NCI-H1417 (cell line): ENCODE measurements at regions not wholly inside any gene's neighbourhood (a gene's known extent, or its start where the extent isn't known, plus 50 kb on each side); places are given as distances from the start of the nearest gene placed in this dataset.

Source experiments
- DNase-seq, 3 experiments: peaks; one replicate each; lab custom pipeline; 2025; lab: John Stamatoyannopoulos, UW

DNA sequence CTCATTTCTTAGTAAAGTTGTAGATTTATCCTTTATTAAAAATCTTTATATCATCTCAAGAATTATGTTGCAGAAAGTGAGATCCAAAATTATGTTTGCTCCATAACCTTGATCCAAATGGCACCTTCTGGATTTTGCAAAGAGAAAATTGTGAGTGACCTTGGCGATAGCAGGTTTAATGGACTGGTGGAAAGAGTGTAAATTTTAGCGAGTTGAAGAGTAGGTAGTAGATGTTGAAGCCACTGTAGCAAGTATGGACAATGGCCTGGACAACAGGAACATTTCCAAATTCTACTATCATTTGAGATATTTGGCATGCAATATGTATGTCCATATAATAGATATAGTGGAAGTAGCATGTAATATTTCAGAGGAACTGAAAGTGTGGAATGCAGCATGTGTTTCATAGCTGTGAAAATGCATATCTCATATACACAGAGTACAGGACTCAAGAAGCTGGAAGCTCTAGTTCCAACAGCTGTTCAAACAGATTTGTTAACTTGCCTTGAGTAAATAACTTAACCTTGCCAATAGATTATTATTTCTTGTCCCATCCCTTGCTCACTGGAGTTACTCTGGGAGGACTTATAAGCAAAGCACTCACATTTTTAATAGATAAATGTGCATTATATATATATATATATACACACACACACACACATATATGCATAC, 152.5 kb upstream of the TLL1 start:
- peak in 1 of 3 experiments; percentile 20 for DNase-seq

DNA sequence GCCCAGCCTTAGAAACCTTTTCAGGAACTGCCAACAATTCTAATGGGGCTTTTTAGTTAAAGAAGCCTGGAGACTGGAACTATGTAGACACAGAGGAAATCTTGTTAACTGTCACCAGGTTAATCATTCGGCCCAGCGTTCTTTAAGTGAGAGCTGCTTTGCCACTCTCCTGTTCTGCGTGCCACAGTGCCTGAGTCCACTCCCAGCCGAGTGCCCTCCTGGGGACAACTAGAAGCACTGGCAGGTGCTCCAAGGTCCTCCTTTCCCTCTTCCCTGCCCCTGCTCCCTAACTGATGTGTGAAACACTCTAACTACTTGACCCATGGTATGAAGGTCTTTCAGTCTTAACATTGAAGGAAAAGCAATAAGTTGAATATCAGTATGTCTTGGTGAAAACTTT, 151.2 kb upstream of the TLL1 start:
- no peak for DNase-seq

DNA sequence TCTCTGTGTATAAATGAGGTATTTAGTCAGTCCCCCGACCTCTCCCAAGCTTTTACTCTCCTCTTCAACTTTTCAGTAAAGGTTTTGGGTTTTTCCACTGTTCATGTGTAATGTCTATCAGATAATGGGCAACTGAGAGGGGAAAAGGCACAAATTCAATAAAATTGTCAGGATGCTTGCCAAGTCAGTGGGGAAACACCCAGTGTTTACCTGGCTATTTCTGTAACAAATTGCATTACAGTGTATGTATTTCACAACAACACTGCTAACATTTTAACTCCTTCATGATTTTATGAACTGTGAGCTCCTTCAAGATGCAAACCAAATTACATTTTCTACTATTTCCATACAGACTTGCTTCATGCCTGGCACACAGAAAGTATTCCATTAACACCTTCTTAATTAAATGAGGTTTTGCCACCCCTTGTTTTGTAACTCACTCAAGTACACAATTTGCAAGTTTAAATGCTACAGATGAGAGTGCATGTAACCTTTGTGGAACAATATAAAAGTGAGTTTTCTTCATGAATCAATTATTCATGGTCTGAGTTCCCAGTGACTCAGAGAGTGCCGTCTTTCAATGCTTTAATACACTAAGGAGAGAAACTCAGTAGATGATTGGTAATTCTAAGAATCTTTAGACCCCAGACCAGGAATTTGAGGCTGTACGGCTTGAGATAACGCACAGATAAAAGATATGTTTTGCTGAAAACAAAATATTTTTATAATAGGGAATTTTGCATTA, 149.8 kb upstream of the TLL1 start:
- no peak for DNase-seq

DNA sequence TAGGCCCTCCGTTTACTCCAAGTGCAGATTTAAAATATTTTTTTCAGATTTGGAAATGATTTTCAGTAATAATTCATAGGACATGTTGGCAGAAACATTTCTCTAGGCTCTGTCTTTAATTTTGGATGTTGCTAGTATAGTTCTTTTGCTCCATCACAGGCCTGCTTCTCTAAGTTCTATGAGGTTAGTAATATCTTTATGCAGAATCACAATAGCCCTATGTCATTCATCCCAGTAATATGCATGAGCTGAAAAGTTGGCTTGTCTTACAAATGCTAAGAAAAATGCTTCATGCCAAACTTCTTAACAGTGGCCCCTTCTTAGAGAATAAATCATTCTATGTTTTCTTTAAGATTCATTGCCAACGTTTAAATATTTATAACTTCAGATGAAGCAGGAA, 148.3 kb upstream of the TLL1 start:
- no peak for DNase-seq

DNA sequence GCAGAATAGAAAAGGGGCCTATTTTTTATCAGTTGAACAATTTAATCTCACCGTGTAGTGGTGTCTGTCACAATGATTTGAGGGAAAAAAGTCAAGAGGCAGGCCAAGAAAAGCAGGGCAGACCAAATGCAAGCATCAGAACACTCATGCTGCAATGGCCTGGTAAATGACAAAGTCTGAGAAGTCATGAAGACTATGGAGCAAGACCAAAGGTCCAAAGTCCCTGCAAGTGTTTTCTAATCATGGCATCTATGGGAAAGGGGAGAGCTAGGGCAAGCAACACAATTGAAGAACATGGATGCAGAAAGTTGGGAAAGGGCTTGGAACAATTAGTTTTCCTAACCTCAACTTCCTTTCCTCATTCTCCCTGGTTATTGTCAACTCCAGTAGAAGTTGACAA, 147.7 kb upstream of the TLL1 start:
- no peak for DNase-seq

DNA sequence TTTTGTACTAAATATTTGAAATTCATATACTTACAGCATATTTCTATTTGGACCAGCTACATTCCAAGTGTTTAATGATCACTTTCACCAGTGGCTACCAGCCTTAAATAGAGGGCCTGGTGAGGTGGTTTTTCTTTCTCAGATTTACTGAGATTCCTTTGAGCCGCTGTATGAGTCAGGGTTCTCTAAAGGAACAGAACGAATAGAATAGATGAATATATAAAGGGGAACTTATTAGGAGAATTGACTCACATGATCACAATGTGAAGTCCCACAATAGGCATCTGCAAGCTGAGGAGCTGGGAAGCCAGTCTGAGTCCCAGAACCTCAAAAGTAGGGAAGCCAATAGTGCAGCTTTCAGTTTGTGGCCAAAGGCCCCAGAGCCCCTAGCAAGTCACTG, 146.2 kb upstream of the TLL1 start:
- no peak for DNase-seq

DNA sequence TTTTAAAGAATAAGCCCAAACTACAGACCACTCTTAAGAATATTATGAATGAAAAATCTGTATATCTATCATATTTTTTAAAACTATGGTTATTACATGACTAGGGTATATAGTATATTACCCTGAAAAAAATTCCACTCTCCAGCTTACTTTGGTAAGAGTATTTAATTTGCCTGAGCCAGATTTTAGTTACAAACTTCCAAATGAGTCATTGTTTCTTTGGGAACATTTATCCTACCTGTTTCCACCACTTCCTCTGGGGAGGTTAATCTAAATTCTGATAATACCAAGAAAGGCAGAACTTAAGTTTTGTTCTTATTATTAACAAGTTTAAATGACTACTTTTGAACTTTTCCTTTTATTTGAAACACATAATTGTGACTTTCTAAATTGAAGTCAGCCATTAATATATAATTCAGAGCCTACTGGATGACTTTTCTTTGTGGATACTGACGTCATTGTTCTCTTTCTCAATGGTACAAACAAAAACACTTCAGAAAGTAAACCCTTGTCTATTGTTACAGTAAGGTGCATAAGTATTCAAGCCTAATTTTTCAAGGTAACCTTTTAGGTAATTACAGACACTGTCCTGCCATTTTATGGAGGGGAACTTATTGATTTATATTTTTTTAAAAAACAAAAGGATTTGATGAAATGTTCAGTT, 135.6 kb upstream of the TLL1 start:
- no peak for DNase-seq

DNA sequence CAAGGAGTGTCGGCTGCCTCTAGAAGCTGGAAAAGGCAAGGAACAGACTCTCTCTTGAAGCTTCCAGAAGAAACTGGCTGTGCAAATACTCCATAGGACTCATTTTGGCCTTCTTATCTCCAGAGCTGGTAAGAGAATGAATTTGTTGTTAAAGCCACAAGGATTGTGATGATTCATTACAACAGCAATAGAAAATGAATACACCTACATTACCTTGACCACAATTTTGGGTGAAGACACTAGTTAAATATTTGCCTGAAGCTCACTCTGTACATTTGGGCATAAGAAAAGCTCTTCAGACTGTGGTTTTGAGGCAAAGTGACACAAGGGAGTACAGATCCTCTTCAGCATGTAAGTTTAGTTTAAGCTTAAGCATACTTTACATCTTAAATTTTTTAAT, 134.5 kb upstream of the TLL1 start:
- no peak for DNase-seq

DNA sequence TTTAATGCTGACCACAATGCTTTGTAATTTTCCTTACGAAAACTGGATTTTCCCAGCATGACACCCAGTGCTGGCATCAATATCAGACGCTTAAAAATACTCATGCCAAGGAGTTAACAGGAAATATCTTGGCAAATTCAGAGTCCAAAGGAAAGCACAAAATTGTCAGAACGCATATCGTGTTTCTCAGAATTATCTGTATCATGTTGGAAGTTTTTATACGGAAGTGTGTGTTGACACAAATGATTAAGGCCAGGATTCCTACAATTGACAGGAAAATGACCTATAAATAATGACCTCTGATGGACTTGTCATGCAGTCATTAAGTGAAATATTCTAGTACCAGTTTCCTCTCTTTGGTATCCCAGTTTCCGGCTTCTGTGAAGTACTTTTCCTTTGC, 132.1 kb upstream of the TLL1 start:
- peak in 1 of 3 experiments; percentile 31 for DNase-seq

DNA sequence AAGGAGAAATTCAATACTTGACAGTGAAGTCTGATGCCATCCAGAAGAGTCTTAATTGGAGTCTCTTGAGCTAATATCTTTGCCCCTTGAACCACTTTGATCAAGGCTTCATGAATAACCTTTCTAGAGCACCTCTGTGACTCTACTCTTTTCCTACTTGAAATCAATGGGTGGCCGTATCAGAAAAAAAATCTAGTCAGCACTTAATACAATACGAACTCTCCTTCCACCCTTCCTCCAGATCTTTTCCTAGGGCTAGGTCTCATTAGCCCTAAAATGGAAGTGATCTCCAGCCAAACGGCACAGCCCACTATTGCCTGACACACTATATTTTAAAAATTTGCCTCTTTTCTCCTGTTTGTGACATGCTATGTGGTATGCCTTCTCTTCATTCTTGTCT, 129.6 kb upstream of the TLL1 start:
- DNase-seq = no peak

DNA sequence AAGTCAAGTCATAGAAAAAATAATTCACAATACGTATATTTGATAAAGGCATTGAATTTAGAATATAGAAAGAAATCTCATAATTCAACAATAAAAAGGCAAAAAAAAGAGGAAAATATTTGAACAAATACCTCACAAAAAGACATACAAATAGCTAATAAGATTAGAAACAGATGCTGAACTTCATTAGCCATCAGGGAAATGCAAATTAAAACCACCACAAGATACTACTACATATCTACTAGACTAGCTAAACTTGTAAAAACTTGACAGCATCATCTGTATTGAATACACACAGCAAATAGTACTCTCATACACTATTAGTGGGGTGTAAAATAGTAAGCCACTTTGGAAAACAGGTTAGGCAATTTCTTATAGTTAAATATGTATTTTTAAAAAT, 128.7 kb upstream of the TLL1 start:
- no peak for DNase-seq

DNA sequence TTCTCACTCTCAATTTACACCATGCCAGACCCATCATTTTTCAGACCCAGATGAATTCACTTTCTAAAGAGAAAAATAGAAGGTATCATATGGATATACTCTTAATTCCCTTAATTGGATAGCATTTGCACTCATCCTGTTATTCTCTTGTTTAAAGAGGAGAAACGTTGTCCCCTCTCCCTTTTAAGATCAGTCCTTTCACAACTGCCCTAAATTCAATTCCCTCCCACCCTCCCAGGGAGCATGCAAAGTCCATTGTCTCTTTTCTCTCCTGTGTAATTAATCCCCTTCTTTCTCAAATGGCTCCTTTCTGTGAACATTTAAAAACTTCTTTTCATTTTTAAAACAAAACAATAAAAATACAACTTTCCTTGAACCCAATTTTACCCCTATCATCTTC, 124.7 kb upstream of the TLL1 start:
- DNase-seq = no peak

DNA sequence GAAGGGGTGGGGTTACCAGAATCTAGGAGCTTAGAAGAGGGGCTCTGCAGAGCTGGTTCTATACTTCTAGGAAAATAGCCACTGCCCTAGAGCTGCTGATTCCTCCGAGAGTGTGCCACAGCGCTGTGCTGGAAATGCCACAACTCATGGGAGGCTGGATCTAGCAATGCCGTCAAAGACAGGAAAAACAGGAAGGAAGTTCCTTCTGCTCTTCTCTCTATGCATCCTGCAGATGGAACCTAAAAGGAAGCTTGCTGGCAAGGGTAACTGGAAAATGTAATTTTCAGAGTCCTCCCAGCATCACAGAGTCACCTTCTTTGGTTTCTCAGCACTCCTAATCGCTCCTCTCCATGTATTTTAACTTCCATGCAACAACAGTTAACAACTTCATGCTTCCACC, 121.2 kb upstream of the TLL1 start:
- DNase-seq = no peak

DNA sequence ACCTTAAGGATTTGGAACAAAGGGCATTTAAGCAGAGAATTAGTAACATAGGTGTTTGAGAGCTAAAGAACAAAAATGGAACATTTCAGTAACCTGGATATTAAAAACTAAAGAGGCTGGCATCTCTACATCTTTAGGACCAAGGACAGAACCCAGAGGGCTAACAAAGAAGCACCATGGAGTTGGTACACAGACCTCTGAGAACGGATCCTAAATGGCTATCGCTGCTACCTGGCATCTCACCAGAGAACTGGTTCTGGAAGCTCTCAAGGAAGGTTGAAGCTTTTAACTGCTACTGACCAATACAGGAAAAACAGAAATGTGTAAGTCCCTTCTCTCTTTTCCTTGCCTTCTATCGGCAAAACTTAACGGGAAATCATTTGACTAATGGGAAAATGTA, 118.4 kb upstream of the TLL1 start:
- DNase-seq = no peak

DNA sequence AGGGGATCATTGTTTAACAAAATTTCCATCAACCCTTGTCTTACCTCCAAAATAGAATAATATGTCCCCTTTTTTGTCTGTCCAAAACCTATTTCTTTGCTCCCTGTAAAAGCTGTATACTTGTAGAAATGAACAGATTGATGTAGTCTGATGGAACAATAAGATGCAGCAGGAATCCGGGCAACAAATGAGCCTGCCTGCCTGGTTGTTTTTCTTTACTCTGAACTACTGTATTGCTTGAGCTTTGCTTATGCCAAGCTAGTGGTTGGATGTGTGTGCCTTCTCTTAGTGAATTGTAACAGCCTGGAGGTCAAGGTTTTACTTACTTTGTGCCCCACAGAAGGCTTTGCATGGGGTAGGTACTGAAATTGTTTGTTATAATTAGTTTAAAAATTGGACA, 116.2 kb upstream of the TLL1 start:
- no peak for DNase-seq

DNA sequence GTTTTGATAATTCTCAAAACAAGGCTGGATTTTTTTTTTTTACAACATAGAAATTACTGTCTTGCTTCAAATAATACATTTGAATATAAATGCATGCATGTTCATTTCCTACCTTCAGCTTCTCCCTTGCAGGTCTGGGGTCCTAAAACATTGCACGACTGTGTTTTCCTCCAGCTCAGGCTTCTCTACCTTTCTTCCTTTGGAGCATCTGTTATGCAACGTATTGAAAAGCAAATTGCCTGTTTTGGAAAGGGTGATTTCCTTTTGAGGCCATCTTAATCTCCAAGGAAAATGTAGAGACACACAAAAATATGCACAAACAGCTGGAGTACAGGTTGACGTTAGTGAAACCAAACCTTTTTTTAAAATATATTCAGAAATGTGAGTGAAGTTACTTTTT, 115.6 kb upstream of the TLL1 start:
- peak in 1 of 3 experiments; percentile 6 for DNase-seq

DNA sequence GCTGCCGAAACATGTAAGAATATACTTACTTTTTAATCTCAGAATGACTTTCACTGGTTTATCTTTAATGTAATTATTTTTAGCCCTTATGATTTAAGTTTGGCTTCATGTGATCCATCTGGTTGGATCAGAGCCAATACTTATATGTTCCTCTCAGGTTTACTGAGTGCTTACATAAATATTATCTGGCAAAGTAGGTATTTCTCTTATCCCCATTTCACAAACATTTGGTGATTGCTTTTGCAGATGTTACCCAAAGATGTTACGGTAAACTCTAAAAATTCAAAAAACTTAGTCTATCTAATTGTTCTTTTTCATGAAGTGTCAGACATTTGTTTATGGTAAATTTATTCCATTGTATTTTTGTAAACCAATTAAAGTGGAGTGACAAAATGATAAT, 115.0 kb upstream of the TLL1 start:
- peak in 1 of 3 experiments; percentile 40 for DNase-seq

DNA sequence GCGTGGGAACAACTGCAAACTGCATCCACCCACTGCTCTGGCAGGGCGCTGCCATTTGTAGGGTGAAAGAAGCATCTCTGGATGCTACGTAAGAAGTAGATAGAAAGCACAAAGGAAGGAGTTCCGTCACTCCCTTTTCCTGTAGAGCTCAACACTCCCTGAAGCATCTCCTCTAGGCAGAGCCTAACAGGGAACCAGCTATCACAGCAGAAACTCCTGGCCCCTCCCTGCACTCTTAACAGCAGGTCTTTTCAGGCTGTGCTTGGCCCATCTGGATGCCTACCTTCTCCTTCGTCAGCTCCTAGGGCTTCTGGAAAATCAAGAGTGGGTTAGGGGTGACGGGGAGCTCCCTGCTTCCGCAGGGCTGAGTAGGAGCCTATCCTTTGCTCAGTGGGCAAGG, 112.9 kb upstream of the TLL1 start:
- no peak for DNase-seq

DNA sequence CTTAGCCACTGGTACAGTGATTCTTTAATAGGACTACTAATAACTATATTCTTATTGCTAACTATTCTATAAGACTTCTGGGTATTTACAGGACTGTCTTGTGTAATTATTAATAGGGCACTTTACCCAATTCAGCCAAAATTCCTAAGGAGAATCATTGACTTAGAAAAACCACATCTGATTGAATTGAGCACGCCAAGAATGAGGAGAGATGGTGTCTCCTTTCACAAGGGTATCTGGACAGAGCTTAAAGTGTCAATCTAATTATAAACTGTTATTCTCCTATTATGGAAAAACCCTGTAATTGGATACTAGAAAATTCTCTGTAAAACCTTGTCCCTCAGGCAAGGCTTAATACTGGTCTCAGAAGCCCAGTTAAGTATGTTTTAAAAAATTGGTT, 111.1 kb upstream of the TLL1 start:
- DNase-seq = no peak

DNA sequence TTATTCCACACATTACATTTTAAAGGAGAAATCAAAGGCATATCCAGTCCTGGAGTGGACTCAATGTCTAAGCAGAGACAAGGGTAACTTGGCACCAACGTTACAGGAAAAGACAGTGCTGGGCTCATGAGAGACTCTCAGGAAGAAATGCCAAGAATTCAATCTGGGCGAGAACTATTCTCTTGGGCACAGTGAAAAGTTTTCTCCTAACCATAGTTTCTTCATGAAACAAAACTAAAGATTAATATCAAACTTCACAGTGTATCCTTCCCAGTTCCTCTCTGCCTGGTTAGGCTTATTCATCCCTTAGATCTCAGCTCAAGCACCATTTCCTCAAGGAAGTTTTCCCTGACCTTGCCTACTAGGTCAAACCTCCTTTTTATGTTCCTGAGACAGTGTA, 109.4 kb upstream of the TLL1 start:
- DNase-seq = no peak

DNA sequence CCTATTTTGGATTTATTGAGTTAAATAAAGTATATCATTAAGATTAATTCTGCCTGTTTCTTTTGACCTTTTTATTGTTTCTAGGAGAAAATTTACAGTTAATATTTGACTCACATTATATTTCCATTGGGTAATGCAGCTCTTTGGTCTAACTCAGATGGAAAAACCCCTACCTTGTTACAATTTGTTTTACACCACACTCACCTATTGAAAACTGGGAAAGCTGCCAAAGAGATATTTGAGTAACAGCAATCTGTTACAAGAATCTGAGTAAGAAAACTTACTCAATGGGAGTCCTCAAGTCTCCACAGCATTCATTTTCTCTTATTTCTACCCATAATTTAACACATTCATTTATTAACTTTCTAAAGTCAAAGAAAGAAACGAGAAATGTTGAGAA, 108.0 kb upstream of the TLL1 start:
- peak in 1 of 3 experiments; percentile 27 for DNase-seq

DNA sequence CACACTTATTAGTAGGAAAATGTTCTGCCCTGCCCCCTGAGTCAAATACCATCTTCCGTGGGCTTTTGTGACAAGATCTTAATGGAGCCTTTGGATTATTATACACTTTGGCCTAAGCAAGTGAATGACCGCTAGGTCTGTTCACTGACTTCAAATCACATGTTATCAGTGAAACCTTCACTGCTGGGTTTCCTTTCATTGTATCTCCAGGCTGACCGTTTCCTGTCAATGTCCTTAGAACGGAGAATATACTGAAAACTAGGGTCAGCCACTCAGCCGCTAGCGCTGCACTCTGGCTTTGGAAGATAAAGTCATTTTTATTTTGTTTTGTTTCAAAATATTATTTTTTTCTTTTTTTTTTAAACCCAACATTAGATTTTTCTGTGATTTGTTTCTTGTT, 107.0 kb upstream of the TLL1 start:
- DNase-seq = no peak

DNA sequence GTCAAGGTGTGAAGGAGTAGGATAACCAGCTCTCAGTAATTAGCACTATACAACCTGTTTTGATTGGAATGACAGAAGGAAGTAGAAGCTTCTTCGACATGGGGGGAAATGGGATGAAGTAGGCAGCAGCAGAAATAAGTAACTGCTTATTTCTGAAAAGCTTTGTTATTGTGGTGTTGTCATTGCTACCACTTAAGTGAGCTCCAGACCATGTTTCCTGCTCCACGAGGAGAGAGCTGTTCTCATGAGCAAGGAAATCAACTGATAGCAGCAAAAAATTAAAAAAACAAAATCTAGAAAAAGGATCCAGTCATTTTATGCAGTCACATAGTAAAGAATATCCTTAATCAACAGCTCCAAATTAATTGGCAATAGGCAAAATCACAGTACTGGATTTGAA, 106.1 kb upstream of the TLL1 start:
- DNase-seq = no peak
